ENCODE measurements at regions not wholly inside any gene's neighbourhood (a gene's known extent, or its start where the extent isn't known, plus 50 kb on each side); places are given as distances from the start of the nearest gene placed in this dataset.
"Not testable (repeated sequence)": the region's sequence is repeated elsewhere in the genome, so short reads cannot be mapped to it uniquely, and the experiment has no call there.

DNA sequence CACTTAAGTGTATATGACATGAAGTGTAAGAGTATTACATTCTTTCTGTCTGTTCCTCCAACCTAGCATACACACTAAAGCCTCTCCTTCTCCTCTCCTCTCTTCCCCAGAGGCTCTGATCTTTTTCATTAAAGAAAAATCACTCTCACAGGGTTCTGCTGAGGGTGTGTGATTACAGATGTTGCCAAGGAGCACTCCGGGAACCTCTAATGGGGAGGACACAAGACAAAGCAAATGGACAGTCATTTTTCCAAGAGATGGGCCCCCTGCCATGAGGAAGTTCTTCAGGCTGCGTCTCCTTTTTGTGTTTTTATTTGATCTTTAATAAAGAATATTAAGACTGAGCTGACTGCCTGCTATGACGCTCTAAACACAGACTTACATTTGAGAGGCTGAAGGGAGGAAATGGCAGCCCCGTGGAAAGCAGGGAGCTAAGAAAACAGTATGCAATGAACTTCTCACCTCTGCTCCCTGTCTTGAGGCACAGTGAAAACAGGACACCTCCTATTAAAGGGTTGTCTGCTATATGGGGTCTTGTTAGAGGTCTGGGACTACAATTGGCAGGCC lies 578.1 kb downstream of the PIK3C3 start:
- in situ Hi-C loops (cut with MboI; ENCODE audit: low pct_unique_long_range_greater_than_20kb in 2 of 9, low sequenced_read_pairs in 9 of 9, unreplicated experiment in 9 of 9), result no loop called here
- Histone ChIP-seq H3K27ac (no peak overlapping the region), H3K4me1 (replicated peaks in 1 of 2) (peaks cover 23 to 34% of the 10 kb centered on the region in 2 donors), H3K4me3 (no peak overlapping the region)
- peak in 5 of 8 experiments; percentile 21 to 87 (median 46) for ATAC-seq (replicated peaks in 6 of 8)
- WGBS, 10 experiments, result 0 to 60% (median 28%) methylated on average over 1 to 4 of the region's 4 CpGs

DNA sequence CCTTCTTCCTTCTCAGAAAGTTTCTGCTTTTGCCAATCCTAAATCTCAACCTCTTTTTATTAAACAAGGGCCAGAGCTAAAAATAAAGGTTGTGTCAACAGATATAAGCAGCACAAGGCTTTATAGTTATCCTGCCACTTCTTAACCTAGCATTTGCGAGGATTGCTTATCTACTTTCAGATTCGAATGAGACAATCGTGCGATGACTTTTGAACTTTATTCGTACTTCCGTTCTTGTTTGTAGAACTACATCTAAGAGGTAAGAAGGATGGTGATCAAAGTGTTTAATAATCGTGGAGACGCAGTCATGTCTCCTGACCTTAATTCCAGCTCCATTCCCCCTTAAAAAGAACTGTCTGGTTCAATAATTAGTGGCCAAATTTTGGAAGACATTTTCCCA lies 578.6 kb downstream of the PIK3C3 start:
- Histone ChIP-seq H3K27ac (no peak overlapping the region), H3K4me1 (replicated peaks in 1 of 2) (peaks cover 23 to 34% of the 10 kb centered on the region in 2 donors), H3K4me3 (no peak overlapping the region)
- in situ Hi-C loops (cut with MboI; ENCODE audit: low pct_unique_long_range_greater_than_20kb in 2 of 9, low sequenced_read_pairs in 9 of 9, unreplicated experiment in 9 of 9), result no loop called here
- no peak for ATAC-seq (replicated peaks in 6 of 8)
- WGBS, 10 experiments, result 51 to 100% (median 87%) methylated on average over 2 to 8 of the region's 8 CpGs; no CpG with 5 or more reads in 1 of the 10 experiments

DNA sequence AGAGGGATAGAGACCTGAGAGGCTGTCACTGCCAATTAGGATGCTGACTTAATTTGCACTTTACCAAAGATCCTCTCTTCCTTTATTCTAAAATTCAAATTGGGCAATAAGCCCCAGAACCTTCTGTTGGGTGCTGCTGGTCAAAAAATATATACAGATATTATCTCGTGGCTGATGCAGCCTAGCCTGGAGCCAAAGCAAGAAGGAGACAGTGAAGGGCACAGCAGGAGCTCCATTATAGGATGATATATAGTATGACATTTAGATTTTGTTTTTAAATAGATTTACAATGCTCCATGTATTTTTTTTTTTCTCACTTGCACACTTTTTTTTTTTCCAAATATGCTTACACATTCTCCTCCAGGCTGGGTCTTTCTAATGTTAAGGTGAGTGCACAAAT lies 579.3 kb downstream of the PIK3C3 start:
- in situ Hi-C loops (cut with MboI; ENCODE audit: low pct_unique_long_range_greater_than_20kb in 2 of 9, low sequenced_read_pairs in 9 of 9, unreplicated experiment in 9 of 9), result no loop called here
- no peak overlapping the region for H3K27ac ChIP-seq
- ATAC-seq (replicated peaks in 6 of 8), result peak in 3 of 8 experiments; percentile 20 to 32 (median 24)
- peaks cover 23 to 34% of the 10 kb centered on the region in 2 donors for H3K4me1 ChIP-seq (replicated peaks in 1 of 2)
- no peak overlapping the region for H3K4me3 ChIP-seq
- WGBS, 10 experiments, result 0 to 80% (median 32%) methylated on average over 1 of the region's 1 CpG; no CpG with 5 or more reads in 4 of the 10 experiments

DNA sequence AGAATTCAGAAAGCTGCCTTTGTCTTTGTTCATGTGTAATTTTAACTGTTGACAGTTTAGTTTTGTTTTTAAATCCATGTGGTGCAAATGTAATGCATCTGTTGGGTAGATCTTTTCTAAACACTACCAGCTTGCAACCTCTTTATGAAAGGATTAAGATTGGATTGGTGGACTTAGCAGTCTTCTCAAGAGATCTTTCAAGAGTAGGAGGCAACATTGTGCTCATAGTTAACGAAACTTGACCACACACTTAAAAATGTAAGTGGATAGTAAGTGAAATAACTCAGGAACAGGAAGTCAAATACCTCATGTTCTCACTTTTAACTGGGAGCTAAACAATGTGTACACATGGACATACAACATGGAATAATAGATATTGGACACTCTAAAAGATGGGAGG lies 579.0 kb downstream of the RIT2 start:
- 0 to 100% (median 83%) methylated on average over 1 of the region's 1 CpG; no CpG with 5 or more reads in 2 of the 10 experiments for WGBS, 10 experiments
- in situ Hi-C loops (cut with MboI; ENCODE audit: low pct_unique_long_range_greater_than_20kb in 2 of 9, low sequenced_read_pairs in 9 of 9, unreplicated experiment in 9 of 9), result no loop called here
- Histone ChIP-seq H3K4me3 (no peak overlapping the region), H3K27ac (no peak overlapping the region), H3K4me1 (replicated peaks in 1 of 2) (peaks cover 23 to 27% of the 10 kb centered on the region in 2 donors)
- ATAC-seq (replicated peaks in 6 of 8), result no peak

DNA sequence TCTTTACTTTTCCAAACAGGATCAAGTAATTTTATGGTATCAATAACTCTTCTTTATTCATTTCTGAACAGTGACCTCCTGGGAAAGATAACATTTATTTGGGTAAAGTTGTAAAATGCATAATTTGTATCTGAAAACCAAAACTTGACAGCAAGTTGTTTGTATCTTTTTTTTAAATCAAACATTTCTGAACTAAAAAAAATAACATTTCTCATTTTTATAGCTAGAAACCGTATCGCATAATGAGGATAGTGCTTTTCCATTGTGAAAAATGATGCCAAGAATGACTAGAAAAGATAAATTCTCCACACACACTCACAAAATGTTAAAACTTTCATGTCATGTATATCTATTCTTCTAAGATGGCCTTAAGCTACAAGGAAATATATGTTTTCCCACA lies 578.2 kb downstream of the RIT2 start:
- in situ Hi-C loops (cut with MboI; ENCODE audit: low pct_unique_long_range_greater_than_20kb in 2 of 9, low sequenced_read_pairs in 9 of 9, unreplicated experiment in 9 of 9), result no loop called here
- WGBS, 10 experiments, result 6 to 100% (median 91%) methylated on average over 2 of the region's 2 CpGs; no CpG with 5 or more reads in 1 of the 10 experiments

DNA sequence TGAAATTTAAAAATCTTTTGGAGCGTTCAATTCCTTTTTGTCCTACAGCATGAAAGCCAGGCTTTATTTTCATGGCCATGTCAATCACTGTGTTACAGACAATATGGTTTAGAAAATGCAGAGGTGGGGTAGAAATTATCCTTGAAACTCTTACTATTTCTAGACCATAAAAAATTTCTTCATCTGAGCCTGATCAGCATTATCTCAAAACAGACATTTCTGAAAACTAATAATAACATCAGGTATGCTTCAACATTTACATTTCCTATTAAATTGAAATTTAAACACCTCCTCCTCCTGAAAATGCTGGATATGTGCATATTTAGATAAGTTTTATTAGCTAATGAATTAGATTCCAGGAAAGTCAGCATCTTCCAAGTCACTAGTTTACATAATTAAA lies 570.6 kb downstream of the RIT2 start:
- in situ Hi-C loops (cut with MboI; ENCODE audit: low pct_unique_long_range_greater_than_20kb in 2 of 9, low sequenced_read_pairs in 9 of 9, unreplicated experiment in 9 of 9), result no loop called here
- no peak for ATAC-seq (replicated peaks in 6 of 8)
- Histone ChIP-seq H3K4me3 (no peak overlapping the region), H3K4me1 (replicated peaks in 1 of 2) (no peaks in the 10 kb centered on the region), H3K27ac (no peak overlapping the region)
- WGBS, 10 experiments, result 50 to 93% (median 86%) methylated on average over 1 of the region's 1 CpG; no CpG with 5 or more reads in 1 of the 10 experiments

More for the DNA sequence above, 578.2 kb downstream of the RIT2 start:
- no peak for ATAC-seq (replicated peaks in 6 of 8)
- Histone ChIP-seq H3K27ac (no peak overlapping the region), H3K4me1 (replicated peaks in 1 of 2) (peaks cover 23 to 27% of the 10 kb centered on the region in 2 donors), H3K4me3 (no peak overlapping the region)

DNA sequence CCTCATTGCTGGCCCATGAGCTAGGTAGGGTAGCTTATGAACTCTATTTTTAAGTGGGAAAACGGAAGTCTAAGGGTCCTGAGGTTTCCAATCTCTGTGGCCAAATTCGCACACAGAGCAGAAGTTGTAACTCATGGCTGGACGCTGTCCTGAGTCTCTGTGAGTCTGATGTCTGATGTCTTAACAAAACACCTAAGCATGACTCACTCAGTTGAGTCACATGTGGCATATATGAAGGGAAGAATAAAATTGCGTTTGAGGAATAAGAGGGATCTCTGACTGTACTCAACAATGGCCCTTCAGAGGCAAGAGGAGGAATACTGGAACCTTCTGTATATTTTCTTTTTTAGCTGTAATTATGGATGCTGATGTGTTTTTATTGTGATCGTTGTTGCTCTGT lies 569.7 kb downstream of the RIT2 start:
- ATAC-seq (replicated peaks in 6 of 8), result peak in 2 of 8 experiments; percentile 33 to 35
- 2 to 100% (median 65%) methylated on average over 2 to 5 of the region's 5 CpGs; no CpG with 5 or more reads in 2 of the 10 experiments for WGBS, 10 experiments
- Histone ChIP-seq H3K4me3 (no peak overlapping the region), H3K4me1 (replicated peaks in 1 of 2) (no peaks in the 10 kb centered on the region), H3K27ac (no peak overlapping the region)
- in situ Hi-C loops (cut with MboI; ENCODE audit: low pct_unique_long_range_greater_than_20kb in 2 of 9, low sequenced_read_pairs in 9 of 9, unreplicated experiment in 9 of 9), result no loop called here

DNA sequence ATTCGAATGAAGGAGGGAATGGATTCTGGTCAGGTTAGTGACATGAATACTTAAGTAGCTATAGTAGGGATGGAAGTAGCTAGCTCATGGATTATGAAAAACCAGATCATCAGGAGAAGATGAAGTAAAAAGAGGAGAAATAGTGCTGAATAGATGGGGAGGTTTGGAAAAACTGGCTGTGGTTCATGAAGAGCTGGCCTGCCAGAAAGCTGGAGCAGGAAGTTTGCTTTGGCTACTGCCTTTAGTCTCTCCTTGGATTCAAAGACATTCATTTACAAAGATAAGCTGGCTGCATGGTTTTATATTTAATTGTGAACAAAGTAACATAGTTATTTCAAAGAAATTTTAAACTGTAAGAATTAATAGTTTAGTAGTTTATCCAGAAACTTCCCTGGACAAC lies 567.0 kb downstream of the RIT2 start:
- WGBS, 10 experiments, result 0 to 100% (median 75%) methylated on average over 1 of the region's 1 CpG; no CpG with 5 or more reads in 1 of the 10 experiments
- in situ Hi-C loops (cut with MboI; ENCODE audit: low pct_unique_long_range_greater_than_20kb in 2 of 9, low sequenced_read_pairs in 9 of 9, unreplicated experiment in 9 of 9), result no loop called here
- no peak for ATAC-seq (replicated peaks in 6 of 8)
- H3K27ac ChIP-seq, result no peak overlapping the region
- no peaks in the 10 kb centered on the region for H3K4me1 ChIP-seq (replicated peaks in 1 of 2)
- H3K4me3 ChIP-seq, result no peak overlapping the region

DNA sequence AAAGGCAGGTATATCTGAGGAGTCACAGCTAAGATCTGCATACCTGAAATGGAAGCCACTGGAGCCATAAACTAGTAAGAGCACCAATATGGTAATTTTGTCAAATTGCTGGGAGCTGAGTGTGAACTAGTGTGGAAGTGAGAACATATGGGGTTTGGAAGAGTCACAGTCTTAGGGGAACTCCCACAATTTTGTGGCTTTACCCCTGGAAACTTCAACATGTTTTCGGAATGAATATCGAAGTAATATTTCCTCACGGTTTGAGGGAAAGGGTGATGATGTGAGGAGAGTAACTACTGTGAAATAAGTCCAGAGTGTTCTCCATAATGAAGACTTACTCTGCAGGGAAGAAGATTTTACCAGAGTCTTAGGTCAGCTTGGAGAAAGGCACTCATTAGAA lies 565.9 kb downstream of the RIT2 start:
- WGBS, 10 experiments, result 10 to 100% (median 80%) methylated on average over 1 to 3 of the region's 3 CpGs; no CpG with 5 or more reads in 3 of the 10 experiments
- ATAC-seq (replicated peaks in 6 of 8), result no peak
- no peak overlapping the region for H3K4me3 ChIP-seq
- no peak overlapping the region for H3K27ac ChIP-seq
- no peaks in the 10 kb centered on the region for H3K4me1 ChIP-seq (replicated peaks in 1 of 2)
- in situ Hi-C loops (cut with MboI; ENCODE audit: low pct_unique_long_range_greater_than_20kb in 2 of 9, low sequenced_read_pairs in 9 of 9, unreplicated experiment in 9 of 9), result no loop called here

DNA sequence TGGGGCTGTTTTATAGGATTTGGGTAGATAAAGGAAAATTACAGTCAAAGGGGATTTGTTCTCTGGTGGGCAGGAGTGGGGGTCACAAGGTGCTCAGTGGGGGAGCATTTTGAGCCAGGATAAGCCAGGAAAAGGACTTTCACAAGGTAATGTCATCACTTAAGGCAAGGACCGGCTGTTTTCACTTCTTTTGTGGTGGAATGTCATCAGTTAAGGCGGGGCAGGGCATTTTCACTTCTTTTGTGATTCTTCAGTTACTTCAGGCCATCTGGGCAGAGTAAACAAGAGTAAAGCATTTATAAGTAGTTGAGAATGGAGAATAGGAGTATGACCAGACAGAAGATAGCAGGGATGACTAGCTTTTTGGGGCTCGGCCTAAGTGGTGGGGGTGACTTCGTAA lies 562.9 kb downstream of the RIT2 start:
- H3K4me1 ChIP-seq (replicated peaks in 1 of 2); H3K27ac ChIP-seq; in situ Hi-C loops (cut with MboI; ENCODE audit: low pct_unique_long_range_greater_than_20kb in 2 of 9, low sequenced_read_pairs in 9 of 9, unreplicated experiment in 9 of 9); ATAC-seq (replicated peaks in 6 of 8); H3K4me3 ChIP-seq: not testable (repeated sequence)
- 17 to 66% (median 46%) methylated on average over 1 to 4 of the region's 4 CpGs; no CpG with 5 or more reads in 2 of the 10 experiments for WGBS, 10 experiments

DNA sequence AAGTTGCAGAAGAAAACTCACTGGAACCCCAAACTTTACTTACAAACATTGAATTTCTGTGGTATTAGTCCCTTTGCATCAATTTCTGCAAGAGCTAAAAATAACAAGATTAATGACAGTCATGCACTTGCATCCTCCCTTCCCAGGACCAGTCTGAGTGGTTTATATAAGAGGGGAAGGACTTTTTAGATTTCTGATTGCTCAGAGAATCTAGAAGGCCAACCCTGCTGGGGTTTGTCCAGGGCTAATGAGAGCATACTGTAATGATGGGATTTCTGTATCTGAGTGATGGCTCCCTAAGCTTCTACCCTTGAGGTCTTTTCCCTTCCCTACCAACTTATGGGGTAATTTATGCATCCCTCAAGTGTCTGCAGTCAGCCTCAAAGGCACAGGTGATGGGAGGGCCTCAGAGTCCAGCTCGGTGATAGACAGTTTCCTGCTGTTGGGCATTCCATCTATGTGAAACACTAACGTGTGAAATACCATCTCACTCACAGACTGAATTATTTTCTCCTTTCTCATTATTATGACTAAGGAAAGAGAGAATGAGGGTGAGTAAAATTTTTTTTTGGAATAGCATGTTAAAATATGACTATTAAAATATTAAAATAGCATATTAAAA lies 556.3 kb downstream of the RIT2 start:
- Histone ChIP-seq H3K4me1 (replicated peaks in 1 of 2) (peaks cover 4% of the 10 kb centered on the region in 2 donors), H3K27ac (no peak overlapping the region), H3K4me3 (no peak overlapping the region)
- peak in 5 of 8 experiments; percentile 14 to 80 (median 62) for ATAC-seq (replicated peaks in 6 of 8)
- in situ Hi-C loops (cut with MboI; ENCODE audit: low pct_unique_long_range_greater_than_20kb in 2 of 9, low sequenced_read_pairs in 9 of 9, unreplicated experiment in 9 of 9), result no loop called here
- 0 to 100% (median 80%) methylated on average over 1 of the region's 2 CpGs; no CpG with 5 or more reads in 5 of the 10 experiments for WGBS, 10 experiments

DNA sequence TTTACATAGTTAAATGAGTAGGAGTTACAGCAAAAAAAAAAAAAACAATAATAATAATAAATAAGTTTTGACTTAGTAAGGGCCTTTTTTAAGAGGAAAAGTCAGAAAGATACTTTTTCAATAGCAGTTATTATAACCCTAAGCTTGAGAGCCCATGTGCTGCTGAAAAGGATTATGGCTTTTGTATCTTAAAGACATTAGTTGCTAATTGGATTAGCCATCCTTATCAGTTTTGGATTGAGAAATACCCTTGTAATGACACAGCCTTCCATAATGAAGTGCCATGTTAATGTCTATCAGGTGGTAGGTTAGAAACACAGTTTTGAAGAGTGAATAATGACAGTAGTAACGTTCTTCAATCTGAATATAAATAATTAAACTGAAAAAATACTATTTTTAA lies 554.0 kb downstream of the RIT2 start:
- no peak for ATAC-seq (replicated peaks in 6 of 8)
- WGBS, 10 experiments, result 0 to 100% (median 63%) methylated on average over 1 of the region's 1 CpG; no CpG with 5 or more reads in 1 of the 10 experiments
- Histone ChIP-seq H3K4me3 (no peak overlapping the region), H3K4me1 (replicated peaks in 1 of 2) (peaks cover 4% of the 10 kb centered on the region in 2 donors), H3K27ac (no peak overlapping the region)
- in situ Hi-C loops (cut with MboI; ENCODE audit: low pct_unique_long_range_greater_than_20kb in 2 of 9, low sequenced_read_pairs in 9 of 9, unreplicated experiment in 9 of 9), result no loop called here

DNA sequence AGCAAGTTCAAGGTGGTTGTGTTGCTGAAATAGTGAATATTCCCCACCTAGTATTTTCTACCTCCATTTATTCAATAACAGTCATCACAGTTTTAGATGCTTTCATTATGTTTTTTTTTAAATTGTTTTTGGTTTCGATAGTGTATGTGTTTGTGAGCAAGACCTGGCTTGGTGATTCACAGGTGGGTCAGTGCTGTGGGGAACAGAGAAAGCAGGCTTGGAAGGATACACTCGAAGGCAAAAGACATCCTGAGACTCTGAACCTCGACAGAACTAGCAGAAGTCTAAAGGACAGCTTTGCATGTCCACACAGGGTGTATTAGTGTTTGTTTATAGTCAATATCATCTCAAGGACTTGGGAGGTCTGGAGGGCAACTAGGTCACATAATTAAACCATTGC lies 551.5 kb downstream of the RIT2 start:
- H3K4me3 ChIP-seq, result no peak overlapping the region
- peaks cover 3 to 4% of the 10 kb centered on the region in 2 donors for H3K4me1 ChIP-seq (replicated peaks in 1 of 2)
- in situ Hi-C loops (cut with MboI; ENCODE audit: low pct_unique_long_range_greater_than_20kb in 2 of 9, low sequenced_read_pairs in 9 of 9, unreplicated experiment in 9 of 9), result no loop called here
- 14 to 100% (median 94%) methylated on average over 1 to 3 of the region's 3 CpGs; no CpG with 5 or more reads in 6 of the 10 experiments for WGBS, 10 experiments
- no peak for ATAC-seq (replicated peaks in 6 of 8)
- no peak overlapping the region for H3K27ac ChIP-seq
